ENCODE measurements at regions not wholly inside any gene's neighbourhood (a gene's known extent, or its start where the extent isn't known, plus 50 kb on each side); places are given as distances from the start of the nearest gene placed in this dataset.

- TF ChIP-seq MAX (IDR thresholded peaks at IDR 0.05; ENCODE audit: low read depth, low read length) (no peak), MYC (IDR thresholded peaks at IDR 0.05; ENCODE audit: low read depth, low read length) (no peak), POLR2A (IDR thresholded peaks at IDR 0.05; ENCODE audit: extremely low read depth, insufficient read length) (no peak)
- TF ChIP-seq, protein P1, sequence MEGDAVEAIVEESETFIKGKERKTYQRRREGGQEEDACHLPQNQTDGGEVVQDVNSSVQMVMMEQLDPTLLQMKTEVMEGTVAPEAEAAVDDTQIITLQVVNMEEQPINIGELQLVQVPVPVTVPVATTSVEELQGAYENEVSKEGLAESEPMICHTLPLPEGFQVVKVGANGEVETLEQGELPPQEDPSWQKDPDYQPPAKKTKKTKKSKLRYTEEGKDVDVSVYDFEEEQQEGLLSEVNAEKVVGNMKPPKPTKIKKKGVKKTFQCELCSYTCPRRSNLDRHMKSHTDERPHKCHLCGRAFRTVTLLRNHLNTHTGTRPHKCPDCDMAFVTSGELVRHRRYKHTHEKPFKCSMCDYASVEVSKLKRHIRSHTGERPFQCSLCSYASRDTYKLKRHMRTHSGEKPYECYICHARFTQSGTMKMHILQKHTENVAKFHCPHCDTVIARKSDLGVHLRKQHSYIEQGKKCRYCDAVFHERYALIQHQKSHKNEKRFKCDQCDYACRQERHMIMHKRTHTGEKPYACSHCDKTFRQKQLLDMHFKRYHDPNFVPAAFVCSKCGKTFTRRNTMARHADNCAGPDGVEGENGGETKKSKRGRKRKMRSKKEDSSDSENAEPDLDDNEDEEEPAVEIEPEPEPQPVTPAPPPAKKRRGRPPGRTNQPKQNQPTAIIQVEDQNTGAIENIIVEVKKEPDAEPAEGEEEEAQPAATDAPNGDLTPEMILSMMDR (IDR thresholded peaks at IDR 0.05; ENCODE audit: low read depth, low read length), result no peak
- DNase-seq (ENCODE audit: low read depth), result no peak
- H3K4me3 ChIP-seq (ENCODE audit: low read depth, low read length), result no peak overlapping the region
Measured at GRCh38 chr13:40243982-40244381, 422.5 kb downstream of the FOXO1 start.

- TF ChIP-seq MAX (IDR thresholded peaks at IDR 0.05; ENCODE audit: low read depth, low read length), result no peak
- TF ChIP-seq MYC (IDR thresholded peaks at IDR 0.05; ENCODE audit: low read depth, low read length), result no peak
- TF ChIP-seq POLR2A (IDR thresholded peaks at IDR 0.05; ENCODE audit: extremely low read depth, insufficient read length), result no peak
- TF ChIP-seq, protein P1 (IDR thresholded peaks at IDR 0.05; ENCODE audit: low read depth, low read length), result no peak
- DNase-seq (ENCODE audit: low read depth), result no peak
- no peak overlapping the region for H3K4me3 ChIP-seq (ENCODE audit: low read depth, low read length)
Measured at GRCh38 chr13:40245567-40245966, 420.9 kb downstream of the FOXO1 start.

DNA sequence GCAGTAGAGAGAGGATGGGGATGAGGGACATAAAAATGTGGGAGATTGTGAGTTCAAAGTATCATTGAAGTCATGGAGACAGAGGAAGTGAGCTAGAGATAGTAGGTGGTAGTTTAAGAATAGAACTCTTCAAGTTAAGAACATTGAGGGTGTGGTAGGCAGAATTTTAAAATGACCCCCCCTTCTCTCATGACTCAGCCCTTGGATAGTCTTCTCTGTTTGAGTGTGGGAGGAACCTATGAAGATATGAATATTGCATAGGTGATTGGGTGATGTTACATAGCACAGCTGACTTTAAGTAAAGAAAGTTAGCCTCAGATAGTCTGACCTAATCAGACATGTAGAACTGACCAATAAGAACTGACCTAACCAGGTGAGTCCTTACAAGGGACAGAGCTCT is 418.6 kb downstream of the FOXO1 start:
- no peak overlapping the region for H3K4me3 ChIP-seq (ENCODE audit: low read depth, low read length)
- no peak for DNase-seq (ENCODE audit: low read depth)
- TF ChIP-seq POLR2A (IDR thresholded peaks at IDR 0.05; ENCODE audit: extremely low read depth, insufficient read length), result no peak
- TF ChIP-seq MAX (IDR thresholded peaks at IDR 0.05; ENCODE audit: low read depth, low read length), result no peak
- TF ChIP-seq, protein P1 (IDR thresholded peaks at IDR 0.05; ENCODE audit: low read depth, low read length), result no peak
- TF ChIP-seq MYC (IDR thresholded peaks at IDR 0.05; ENCODE audit: low read depth, low read length), result no peak

- no peak for DNase-seq (ENCODE audit: low read depth)
- TF ChIP-seq, protein P1 (IDR thresholded peaks at IDR 0.05; ENCODE audit: low read depth, low read length), result no peak
- TF ChIP-seq MAX (IDR thresholded peaks at IDR 0.05; ENCODE audit: low read depth, low read length) (no peak), MYC (IDR thresholded peaks at IDR 0.05; ENCODE audit: low read depth, low read length) (no peak), POLR2A (IDR thresholded peaks at IDR 0.05; ENCODE audit: extremely low read depth, insufficient read length) (no peak)
- H3K4me3 ChIP-seq (ENCODE audit: low read depth, low read length), result no peak overlapping the region
Measured at GRCh38 chr13:40251343-40252032, 415.0 kb downstream of the FOXO1 start.

GRCh38 chr13:40252241-40252640 is 414.2 kb downstream of the FOXO1 start:
- TF ChIP-seq MAX (IDR thresholded peaks at IDR 0.05; ENCODE audit: low read depth, low read length) (no peak), POLR2A (IDR thresholded peaks at IDR 0.05; ENCODE audit: extremely low read depth, insufficient read length) (no peak), MYC (IDR thresholded peaks at IDR 0.05; ENCODE audit: low read depth, low read length) (no peak)
- TF ChIP-seq, protein P1 (IDR thresholded peaks at IDR 0.05; ENCODE audit: low read depth, low read length), result no peak
- DNase-seq (ENCODE audit: low read depth), result no peak
- H3K4me3 ChIP-seq (ENCODE audit: low read depth, low read length), result no peak overlapping the region

Measured in NB4 (cell line).